Stimulated activated CD4-positive, alpha-beta T cell treated with anti-CD3 and anti-CD28 coated beads, Interleukin-1b, Interleukin-23, amount 100 ng/mL, for 48 hours (primary cell): ENCODE measurements at regions not wholly inside any gene's neighbourhood (a gene's known extent, or its start where the extent isn't known, plus 50 kb on each side); places are given as distances from the start of the nearest gene placed in this dataset.
"Not testable (repeated sequence)": the region's sequence is repeated elsewhere in the genome, so short reads cannot be mapped to it uniquely, and the experiment has no call there.

Experiments
- DNase-seq: peaks from one replicate; pipeline ENCODE4 v3.0.0-alpha.2; 2020

DNA sequence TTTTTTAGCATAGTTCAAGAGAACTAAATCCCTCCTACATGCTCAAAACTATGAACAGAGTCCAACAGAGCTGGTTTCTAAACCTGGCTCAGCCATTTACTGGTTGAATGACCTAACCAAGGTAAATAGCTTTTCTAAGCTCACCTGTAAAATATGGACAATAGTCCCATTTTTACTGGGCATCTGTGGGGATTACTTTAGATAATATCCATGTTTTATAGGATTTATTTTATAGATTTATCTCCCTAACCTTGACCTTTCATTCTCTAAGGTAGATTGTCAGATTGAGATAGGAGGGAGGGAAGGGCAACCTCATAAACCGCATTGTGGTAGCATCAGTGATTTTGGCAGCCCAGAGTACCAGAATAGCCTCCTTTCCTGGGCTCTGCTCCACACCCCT is 178.5 kb upstream of the TOX3 start:
- DNase-seq: no peak

DNA sequence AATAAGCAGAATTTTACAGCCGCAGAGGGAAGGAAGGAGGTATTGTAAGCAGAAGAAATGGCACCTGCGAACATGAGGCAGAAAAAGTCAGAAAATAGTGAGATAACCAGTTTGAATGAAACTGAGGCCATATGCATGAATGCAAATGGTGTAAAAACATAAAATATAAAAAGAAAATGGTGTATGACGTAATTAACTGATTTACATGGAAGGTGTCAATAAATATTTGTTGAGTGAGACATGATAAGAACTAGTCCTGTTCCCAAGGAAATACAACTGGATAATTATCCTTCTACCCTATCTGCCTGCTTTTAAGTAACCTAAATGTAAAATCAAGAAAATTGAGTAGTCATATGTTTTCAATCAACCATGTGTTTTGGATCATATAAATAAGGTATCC is 178.1 kb upstream of the TOX3 start:
- no peak for DNase-seq

DNA sequence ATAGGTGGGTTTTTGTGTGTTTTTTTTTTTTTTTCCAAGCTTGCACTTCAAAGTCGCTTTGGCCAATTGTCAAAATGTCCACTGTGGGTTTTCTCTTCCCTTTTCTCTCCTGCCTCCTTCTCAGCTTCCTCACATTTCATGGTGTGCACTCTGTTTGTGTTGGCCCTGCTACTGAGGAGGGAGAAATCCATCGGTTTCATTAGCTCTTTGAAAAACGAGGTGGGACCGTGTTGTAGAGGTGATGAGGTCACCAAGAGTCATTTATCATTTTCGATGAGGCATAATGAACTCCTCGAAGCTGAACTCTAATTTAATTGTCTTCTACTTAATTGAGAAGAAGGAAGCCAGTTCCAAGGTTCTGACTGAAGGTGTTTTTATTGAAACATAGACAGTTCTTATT is 174.4 kb upstream of the TOX3 start:
- DNase-seq: no peak

DNA sequence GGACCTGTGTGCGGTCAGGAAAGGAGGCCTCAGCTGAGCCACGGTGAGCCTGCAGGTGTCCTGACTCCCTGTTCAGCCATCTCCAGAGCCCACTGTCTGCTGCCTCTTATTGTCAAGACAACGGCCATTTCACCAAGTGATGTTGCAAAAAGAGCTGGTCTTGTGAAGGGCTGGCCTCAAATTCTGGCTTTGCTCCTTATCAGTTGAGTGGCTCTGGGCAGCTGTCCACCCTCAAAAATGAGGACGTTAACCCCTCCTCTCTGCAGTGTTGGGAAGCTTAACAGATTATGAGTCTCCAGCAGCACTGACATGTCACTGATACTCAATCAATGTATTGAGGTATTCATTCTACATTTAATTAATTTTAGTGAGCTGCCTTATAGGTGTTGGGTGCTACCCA is 171.1 kb upstream of the TOX3 start:
- no peak for DNase-seq

DNA sequence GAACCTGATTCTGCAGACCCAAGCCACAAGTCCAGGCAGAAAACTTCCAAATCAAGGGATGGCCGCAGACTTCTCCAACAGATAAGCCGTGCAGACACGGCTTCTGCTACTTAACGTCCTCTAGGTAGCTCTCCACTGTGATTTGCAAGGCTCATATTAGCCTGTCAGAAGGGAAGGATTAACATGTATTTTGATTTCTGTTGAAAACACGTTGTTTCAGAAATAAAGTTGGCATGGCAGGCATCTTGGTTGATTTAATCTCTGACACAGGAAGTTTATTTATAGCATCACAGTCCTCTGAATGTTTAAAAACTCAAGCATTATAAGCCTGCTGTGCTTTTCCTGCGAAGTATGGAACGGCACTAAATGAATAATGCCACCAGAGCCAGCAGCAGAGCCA is 166.8 kb upstream of the TOX3 start:
- no peak for DNase-seq

DNA sequence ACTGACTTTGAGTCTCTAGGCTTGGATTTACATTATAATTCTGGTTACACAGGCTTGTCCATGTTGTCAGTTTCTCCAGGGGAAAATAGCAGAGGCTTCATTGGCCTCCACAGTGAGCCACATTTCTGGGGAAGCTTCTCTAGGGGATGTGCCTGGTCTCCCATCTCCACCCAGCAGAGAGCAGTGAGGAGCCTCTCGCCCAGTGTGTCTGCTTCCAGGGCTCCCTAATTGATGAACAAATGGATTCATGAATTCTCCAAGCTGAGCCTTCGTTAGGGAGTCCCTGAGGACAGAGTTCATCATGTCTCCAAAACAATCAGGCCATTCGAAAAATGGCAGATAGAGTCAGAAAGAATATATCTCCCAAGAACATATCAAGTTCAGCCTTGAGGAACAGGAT is 162.4 kb upstream of the TOX3 start:
- no peak for DNase-seq

DNA sequence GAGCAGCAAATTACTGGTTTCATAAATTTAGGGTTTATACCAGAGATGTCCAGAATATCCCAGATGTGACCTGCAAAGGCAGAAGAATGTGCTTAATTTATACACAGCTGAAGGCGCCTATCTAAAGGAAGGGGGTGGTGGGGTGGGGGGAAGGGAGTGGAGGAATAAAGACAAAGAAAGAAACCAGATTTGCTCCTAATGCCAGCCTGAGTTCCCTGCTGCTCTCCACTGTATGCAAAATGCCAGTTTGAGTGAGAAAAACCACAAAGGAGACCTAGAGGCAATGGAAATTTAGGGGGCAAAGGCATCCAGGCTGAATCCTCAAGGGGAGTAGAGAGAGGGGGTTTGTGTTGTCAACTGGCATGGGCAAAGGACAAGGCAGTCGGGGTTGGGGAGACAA is 161.5 kb upstream of the TOX3 start:
- no peak for DNase-seq

DNA sequence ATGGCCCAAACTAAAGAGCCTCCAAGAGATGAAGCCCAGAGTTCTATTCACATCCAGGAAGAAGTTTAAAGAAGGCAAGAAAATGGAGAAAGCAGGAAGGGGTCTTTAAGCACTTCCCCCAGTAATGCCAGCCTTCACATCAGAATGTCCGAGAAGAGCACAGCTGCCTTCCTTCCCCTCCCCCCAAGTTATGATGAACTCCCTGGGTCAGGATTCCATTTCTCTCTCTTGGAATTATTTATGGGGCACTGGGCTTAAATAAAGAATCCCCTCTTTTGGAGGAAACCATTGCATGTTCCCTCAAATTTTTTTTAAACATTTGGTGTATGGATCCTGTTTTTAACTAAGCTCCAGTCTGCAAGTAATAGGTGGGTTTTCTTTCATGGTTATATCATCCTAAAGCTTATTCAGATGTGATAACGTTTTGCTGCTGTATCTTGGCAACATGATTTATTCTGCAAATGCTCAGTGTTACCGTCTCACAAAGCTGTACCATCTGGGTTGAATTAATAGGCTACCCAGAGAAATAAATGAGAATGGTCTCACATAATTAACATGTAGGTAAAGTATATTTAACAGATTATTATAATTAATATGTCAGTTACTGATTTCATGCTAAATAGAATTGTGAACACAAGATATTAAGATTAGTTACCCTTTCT is 160.9 kb upstream of the TOX3 start:
- DNase-seq: no peak

DNA sequence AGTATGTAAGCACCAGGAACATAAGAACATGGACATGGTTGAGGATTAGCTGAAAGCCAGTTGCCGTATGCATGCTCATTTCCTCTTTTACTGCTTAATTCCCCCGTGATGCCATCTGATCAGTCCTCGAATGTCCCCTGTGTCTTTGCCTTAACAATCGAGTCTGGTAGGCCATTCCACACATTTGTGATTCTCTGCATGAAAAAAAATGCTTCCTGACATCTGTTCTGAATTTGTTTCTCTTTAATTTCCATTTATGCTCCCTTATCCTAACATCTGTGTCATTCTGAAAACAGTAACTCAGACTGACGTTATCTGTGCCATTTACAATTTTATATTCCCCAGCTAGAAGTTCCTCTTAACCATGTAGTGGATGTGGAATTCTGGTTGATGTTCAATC is 158.2 kb upstream of the TOX3 start:
- no peak for DNase-seq

DNA sequence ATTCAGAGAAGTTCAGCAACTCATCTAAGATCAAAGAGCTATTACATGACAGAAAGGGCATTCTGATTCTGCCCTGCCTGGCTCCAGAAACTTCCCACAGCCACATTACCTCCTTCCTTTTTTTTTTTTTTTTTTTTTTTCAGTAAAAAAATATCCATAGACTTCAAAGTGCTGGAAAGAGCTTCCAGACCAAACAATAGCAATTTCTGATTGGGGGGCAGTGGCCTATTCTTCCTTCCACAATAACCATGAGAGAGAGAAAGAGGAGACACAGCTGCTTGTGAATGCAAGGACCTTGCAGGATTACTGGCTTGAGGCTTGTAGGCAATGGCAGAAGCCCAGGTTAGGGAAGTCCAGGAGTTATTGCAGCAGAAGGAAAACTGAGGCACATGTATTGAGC is 151.0 kb upstream of the TOX3 start:
- DNase-seq: no peak

DNA sequence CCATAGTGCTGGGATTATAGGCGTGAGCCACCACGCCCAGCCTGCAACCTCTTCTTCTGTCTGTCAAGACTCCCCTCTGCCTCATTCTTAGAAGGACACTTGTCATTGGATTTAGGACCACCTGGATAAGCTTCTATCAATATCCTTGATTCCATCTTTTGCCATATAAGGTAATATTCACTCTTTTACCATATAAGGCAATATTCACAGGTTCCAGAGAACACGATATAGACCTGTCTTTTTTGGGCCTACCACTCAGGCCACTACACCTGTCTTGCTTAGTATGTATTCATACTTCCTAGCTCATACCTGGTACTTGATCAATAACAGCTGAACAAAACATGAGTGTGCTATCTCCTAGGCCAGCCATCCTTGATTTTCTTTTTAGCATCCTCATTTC is 149.2 kb upstream of the TOX3 start:
- DNase-seq: no peak

DNA sequence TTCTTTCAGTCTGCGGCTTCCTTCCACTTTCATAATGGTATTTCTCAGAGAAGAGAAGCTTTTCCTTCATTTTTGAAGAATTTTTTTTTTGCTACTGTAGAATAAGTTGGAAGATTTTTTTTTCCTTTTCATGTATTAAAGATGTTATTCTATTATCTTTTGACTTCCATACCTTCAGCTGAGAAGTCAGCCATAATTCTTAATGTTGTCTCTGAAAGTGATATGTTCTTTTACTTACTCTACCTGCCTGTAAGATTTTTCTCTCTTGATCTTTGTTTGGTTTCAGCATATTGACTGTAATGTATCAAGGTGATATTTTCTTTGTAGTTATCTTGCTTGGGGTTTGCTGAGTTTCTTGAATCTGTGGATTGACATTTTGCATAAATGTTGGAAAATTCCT is 143.5 kb upstream of the TOX3 start:
- no peak for DNase-seq

DNA sequence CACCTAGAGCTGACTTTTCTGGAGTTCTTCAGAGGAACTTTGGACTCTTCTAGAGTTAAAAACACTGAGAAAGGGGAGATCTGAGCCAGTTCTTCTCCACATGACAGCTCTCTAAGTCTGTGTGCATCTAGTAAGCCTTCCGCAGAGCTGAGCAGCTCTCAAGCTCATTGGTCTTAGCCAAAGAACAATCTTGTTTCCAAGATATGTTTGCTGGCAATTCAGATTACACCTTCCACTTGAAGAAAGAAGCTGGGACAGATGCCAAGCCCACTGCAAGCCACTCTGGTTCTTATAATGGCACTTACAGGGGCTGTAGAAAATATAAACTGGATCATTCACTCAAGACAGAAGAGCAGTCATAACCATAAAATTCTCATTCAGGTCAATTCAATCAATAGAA is 134.1 kb upstream of the TOX3 start:
- no peak for DNase-seq

DNA sequence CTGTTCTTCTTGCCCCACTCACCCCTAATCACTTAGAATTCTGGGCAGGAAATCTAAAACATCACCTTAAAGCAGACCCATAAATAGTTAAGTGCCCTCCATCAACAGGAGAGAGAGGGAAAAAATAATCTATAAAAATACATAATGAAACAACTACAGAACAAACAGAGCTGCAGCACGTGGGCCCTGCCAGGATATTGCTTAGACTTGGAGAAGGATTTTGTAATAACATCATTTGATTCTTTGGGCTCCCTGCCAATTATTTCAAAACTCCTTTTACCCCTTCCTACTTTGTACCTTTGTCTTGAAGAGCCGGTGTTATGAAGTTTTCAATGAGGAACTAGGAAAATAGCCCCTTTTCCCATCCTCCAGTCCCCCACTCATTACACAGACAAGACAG is 130.6 kb upstream of the TOX3 start:
- no peak for DNase-seq

DNA sequence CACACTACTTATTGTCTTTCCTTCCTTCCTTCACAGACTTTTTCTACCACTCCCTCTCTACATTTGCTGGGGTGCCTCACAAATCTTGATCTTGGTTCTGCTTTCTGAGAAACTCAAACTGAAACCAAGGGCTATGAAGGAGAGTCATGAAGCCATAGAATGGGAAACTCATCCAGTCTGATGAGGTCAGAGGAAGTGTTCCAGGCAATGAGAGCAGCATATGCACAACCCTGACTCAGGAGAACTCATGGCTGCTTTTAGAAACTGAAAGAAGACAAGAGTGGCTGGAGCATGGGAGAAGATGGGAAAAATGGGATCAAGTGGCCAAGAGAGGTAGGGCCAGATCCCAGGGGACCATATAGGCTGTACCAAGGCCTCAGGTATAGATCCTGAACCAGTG is 130.0 kb upstream of the TOX3 start:
- no peak for DNase-seq

DNA sequence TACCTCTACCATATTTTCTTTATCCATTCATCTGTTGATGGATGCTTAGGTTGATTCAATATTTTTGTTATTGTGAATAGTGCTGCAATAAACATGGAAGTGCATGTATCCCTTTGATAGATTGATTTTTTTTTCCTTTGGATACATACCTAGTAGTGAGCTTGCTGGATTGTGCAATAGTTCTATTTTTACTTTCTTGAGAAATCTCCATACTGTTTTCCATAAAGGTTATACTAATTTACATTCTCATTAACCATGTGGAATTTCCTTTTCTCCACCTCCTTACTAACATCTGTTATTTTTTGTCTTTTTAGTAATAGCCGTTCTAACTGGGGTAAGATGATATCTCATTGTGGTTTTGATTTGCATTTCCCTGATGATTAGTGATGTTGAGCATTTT is 124.6 kb upstream of the TOX3 start:
- no peak for DNase-seq

DNA sequence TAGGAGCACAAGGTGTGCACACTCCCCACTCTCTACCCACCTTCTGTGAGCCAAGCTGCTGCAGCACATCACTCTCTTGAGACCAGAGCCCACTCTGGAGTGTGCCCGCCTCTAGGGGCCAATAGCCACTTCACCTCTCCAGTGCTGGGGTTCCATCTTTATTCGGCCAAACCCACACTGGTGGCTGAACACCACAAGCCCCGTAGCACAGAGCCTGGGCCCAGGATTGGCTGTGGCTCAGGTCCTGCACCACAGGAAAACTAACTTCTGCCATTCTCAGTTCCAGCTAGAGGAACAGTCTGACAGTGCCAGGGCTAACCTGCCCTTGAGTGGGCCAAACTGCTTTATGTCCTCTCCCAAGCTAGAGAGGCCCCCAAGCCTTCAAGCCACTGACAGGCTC is 111.0 kb upstream of the TOX3 start:
- no peak for DNase-seq

DNA sequence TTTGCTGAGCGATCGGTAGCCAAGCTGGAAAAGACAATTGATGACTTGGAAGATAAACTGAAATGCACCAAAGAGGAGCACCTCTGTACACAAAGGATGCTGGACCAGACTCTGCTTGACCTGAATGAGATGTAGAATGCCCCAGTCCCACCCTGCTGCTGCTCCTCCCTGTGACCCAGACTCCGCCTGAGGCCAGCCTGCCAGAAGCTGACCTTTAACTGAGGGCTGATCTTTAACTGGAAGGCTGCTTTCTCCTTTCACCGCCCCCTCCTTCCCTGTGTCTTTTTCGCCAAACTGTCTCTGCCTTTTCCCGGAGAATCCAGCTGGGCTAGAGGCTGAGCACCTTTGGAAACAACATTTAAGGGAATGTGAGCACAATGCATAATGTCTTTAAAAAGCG is 109.0 kb upstream of the TOX3 start:
- DNase-seq: not testable (repeated sequence)

DNA sequence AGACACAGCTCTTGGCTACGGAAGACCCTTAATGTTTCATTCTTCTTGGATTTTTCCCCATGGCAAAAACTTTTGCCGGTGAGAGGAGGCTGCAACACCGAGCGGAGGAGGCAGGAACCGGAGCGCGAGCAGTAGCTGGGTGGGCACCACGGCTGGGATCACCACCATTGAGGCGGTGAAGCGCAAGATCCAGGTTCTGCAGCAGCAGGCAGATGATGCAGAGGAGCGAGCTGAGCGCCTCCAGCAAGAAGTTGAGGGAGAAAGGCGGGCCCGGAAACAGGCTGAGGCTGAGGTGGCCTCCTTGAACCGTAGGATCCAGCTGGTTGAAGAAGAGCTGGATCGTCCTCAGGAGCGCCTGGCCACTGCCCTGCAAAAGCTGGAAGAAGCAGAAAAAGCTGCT is 108.2 kb upstream of the TOX3 start:
- not testable (repeated sequence) for DNase-seq

DNA sequence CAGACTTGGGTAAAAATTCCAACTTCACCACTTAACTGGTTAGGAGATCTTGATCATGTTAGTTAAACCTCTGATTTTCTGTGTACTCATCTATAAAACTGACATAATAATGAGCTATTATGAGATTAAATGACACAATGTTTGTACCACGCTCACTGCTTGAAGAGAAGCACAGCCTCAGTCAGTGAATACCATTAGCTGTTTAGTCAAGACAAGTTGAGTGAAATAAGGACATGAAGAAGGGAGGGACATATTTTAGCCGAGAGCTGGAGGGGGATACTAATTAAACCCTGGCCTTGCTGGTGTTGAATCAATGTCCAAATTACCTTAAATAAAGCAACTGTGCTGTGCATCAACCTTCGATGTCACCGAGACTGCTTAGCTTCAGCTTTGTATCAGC is 105.1 kb upstream of the TOX3 start:
- no peak for DNase-seq

DNA sequence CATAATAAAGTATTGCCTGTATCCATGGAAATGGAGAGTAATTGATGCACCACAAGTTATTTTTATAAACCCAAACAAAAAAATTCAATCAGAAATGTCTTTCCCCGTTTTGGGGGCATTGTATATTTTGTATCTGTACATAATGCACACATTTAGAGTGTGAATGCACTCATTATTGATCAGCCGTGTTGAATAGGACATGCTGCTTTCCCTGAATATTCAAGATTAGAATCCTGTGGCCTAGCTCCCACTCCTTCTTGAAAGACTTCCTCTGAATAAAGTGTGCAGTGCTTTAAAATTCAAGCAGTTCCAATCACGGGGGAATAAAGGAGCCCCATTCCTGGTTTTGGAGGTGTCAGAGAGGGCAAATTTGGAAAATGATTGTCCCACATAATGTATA is 103.8 kb upstream of the TOX3 start:
- no peak for DNase-seq

DNA sequence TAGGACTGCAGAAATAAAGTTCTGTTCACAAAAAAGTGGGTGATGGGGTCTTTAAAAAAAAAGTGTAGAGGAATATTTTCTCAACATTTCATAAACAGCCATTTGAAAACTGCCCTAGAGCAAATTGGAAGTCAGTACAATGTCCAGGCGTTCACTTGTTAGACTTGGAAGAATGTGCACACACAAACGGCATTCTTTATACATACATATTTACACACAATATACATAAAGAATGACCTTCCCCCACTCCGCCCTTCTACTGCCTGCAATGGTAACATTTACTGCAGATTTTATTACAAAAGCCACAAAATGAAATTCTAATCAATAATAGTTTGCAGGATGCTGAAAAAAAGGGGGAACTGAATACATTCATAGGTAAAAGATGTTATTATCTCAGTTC is 103.4 kb upstream of the TOX3 start:
- no peak for DNase-seq

DNA sequence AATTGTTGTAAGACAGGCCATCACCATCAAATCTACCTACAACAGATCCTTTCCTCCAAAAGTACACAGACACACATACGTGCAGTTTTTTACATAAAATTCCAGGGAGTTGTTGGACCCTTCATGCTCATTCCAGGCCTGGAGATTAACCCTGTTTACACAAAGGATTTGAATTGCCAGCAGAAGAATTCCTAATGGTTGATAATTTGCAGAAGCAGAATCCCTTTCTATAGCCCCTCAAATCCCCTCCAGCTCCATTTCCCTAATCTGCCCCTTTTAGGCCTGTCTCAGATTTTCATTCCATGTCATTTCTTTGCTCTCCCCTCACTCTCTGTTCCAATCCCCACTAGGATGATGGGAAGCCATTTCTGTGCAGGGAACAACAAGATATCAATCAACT is 102.9 kb upstream of the TOX3 start:
- no peak for DNase-seq

DNA sequence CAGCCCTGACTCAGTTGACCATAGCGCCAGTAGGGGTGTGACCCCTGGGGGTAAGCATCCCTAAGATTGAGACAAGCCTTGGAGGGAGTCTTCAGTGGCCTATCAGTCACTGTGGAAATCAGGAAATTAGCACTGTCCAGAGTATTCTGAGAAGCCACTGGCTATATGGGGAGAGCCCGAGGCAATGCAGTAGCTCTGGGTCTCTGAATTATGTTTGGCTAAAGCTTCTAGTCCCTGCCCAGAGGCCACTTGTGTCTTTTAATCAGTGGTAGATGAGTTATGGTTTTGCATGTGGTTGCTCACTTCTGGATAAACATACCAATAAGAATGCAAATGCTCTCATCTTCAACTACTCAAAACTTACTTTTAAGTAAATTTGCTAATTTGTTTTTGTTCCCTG is 100.6 kb upstream of the TOX3 start:
- DNase-seq: no peak

DNA sequence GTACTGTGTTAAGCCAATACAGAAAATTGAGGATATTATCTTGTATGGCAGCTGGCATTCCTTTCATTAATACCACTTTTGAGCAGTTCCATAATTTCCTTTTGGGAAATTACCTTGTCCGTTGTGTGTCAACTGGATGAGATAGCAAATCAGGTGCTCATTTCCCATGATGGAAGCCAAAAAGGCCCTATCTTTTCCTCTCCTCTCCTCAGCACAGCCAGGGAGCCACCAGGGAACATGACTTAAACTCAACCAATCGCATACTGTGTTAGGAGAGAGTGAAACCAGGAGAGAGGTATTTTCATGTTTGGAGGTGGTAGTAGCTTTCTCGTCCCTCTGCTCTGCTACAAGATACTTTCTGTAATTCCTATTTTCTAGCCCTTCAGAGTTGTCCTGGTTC is 96.1 kb upstream of the TOX3 start:
- DNase-seq: no peak

DNA sequence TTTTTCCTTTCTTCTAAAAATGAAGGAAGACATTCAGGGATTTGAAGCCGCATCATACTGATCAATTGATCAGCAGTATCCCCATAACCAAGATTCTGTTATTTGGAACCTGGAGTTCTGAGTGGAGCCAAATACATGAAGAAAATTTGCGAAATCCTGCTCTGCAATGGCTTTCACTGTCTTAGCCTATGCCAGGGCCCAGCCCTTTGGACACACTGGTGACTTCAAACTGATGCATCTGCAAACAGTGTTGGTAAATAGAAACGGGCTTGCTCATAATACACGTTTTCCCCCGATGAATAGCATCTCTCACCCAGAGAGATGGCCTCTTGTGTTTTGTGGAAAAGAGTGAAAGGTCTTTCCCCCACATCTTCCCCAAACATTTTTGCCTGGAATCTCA is 87.6 kb upstream of the TOX3 start:
- DNase-seq: no peak
